Nucleus accumbens (tissue), 56 donors: ENCODE measurements at regions not wholly inside any gene's neighbourhood (a gene's known extent, or its start where the extent isn't known, plus 50 kb on each side); places are given as distances from the start of the nearest gene placed in this dataset.

Experiments used
- DNase-seq, 56 donors: peaks; one replicate each; lab custom pipeline; 2025; lab: John Stamatoyannopoulos, UW

DNA sequence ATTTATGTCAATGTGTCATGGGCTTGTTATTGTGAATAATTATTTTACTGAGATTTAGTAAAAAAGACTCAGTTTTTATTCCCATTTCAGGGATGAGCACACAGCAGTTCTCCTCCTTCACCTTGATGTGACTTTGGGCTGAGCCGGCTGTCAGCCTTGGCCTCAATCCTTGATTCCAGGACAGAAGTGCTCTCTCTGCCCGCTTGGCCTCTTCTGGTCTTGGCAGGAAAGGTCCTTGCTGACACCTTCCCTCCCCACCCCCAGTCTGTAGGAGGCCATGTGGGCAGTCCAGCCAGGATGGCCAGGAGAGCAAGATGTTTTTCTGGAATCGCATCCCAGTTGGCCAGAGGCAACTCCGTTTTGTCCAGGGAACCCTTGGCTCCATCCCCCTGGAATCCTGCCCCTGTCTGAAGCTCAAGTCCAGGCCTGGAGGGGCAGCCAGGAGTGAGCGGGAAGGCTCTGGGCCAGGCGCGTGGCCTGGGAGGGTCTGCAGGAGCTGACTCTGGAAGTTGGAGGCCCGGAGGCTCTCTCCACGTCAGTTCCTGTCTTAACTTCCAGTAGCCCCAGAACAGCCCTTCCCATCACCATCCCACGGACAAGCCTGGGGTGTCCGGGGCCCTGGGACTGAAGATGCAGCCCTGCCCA lies 100.9 kb downstream of the PDGFA start:
- DNase-seq, result peak in 33 of 56 donors; percentile 10 to 74 (median 44)

DNA sequence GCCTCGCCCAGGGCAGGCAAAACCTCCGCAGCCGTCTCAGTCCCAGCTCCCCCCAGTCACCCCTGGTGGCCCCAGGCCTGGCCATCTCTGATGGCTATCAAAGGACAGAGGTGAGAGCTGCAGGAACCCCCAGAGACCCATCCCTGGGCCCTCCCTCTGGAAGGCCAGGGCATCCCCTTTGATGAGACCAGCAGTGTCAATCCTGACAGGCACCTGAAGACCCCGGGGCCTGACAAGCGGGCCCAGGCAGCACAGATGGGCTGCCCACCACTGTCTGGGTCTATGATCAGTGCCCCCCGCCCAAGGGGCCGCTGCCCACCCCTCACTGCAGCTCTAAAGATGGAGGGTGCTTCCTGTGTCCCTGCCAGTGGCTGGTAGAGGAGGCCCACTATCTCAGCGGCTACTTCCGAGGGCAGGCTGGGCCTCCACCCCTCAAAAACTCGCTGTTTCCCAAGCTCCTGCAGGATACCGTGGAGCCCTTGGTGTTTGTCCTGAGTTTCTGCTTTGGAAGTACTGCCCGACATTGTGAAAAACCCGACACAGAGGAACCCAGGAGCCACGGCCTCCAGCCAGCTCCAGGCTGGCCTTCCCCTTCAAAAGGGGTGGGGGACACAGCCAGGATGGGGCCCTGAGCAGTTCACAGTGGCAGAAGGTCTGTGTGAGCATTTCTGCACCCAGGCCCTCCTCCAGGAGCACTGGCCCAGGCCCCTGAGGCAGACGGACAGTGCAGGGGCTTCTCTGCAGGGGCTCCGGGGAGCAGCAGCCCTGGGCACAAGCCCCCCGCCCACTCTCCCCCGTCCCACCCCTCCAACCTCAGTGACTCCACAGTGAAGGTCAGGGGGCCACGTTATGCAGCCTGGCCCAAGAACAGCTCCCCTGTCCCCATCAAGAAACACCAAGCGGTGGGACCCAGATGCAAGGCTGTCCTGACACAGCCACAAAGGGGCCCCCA lies 99.2 kb downstream of the PDGFA start:
- DNase-seq, result no peak

DNA sequence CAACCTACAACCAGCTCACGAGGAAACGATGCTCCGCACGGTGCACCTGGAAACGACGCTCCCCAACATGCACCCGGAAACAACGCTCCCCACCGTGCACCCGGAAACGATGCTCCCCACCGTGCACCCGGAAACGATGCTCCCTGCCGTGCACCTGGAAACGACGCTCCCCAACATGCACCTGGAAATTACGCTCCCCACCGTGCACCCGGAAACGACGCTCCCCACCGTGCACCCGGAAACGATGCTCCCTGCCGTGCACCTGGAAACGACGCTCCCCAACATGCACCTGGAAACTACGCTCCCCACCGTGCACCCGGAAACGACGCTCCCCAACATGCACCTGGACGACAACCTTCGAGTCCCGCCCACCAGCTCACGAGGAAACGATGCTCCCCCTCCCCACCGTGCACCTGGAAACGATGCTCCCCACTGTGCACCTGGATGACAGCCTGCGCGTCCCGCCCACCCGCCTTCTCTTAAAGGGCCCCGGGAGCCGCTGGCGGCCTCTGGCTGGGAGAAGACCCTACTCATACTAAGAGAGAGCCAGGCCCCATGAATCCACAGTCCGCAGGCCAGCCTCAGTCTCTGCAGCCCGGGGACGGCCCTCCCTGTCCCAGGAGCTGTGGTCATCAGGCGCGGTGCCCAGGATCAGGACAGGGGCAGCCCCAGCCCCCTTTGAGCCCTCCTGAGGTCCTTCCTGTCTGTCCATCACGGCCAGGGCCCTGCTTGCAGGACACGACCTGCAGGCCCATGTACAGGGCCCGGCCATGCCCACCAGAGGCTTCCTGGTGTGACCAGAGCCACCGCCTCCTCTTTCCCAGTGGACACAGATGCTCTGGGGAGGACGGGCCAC lies 98.3 kb downstream of the PDGFA start:
- DNase-seq, result peak in 1 of 56 donors; percentile 34

DNA sequence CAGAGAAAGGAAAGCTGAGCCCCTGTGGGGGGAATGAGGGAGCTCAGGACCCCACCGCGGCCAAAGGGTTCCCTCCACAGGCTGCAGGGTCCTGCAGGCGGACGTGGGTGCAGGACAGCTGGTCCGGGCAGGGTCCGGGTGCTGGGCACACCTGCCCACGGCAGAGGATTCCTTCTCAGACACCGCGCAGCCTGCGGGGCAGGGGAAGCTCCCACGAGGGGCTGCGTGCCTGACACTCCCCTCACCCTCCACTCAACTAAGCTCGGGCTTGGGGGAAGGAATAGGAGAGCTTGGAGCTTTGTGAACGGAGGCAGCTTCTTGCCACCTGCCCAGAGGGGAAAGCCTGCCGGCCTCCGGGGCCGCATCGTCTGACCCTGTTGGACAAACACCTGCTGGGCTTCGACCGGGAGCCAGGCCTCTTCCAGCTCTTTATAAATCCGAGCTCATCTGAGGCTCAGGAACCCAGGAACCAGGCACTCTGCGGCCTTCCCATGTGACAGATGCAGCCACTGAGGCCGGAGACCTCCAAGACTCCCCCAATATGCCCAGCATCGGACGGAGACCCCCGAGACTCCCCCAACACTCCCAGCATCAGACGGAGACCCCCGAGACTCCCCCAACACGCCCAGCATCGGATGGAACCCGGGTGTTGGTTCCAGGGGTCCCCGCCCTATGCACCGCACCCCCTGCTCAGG lies 97.3 kb downstream of the PDGFA start:
- no peak for DNase-seq

DNA sequence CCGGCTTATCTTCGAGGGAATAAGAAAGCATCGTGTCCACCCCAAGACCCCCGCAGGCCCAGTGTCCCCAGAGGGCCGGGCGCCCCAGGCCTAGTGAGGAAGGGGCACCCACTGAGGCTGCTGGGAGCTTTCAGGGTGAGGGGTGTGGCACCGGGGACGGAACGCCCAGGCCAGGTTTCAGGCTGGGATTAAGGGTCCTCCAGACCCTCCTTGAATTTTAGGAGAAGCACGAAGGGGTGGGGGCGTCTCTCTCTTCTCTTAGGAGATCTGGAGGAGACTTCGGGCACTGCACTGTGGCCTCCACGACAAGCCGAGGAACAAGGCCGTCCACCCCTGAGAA lies 96.8 kb downstream of the PDGFA start:
- DNase-seq, result no peak

DNA sequence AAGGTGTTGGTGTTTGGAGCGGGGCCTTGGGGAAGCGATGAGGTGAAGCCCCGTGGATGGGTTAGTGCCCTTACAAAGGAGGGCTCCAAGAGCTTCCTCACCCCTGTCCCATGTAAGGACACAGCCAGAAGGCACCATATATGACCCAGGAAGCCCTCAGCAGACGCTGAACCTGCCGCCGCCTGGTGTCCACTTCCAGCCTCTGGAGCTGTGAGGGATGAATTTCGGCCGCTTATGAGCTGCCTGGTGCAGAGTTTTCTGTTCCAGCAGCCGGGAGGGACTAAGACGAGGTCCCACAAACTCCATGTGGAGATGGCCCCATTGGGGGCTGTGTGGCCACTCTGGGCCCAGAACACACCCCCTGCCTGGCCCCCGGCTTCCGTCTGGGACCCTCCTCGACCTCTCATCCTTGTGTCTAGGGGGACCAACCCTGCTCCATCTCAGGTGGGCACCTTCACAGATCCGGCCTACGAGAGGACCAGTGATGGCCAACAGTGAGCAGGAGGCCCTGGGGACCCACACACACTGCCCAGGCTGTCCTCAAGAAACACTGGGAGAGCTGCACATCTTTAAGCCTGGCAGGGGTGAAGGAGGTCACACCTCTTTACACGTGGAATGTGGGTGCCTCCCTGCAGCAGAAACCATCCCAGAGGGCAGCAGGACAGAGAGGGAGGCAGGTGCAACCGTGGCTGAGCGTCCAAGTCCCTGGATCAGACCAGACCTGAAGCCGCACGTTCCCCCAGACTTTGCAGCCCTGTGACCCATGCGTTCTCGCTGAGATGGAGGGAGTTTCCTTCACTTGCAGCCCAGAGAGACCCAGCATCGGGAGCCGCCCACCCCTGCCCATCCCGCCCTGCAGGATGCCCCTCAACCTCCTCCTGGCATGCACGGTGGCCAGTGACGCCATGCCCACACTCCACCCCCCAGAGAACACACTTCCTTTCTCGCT lies 96.1 kb downstream of the PDGFA start:
- no peak for DNase-seq

DNA sequence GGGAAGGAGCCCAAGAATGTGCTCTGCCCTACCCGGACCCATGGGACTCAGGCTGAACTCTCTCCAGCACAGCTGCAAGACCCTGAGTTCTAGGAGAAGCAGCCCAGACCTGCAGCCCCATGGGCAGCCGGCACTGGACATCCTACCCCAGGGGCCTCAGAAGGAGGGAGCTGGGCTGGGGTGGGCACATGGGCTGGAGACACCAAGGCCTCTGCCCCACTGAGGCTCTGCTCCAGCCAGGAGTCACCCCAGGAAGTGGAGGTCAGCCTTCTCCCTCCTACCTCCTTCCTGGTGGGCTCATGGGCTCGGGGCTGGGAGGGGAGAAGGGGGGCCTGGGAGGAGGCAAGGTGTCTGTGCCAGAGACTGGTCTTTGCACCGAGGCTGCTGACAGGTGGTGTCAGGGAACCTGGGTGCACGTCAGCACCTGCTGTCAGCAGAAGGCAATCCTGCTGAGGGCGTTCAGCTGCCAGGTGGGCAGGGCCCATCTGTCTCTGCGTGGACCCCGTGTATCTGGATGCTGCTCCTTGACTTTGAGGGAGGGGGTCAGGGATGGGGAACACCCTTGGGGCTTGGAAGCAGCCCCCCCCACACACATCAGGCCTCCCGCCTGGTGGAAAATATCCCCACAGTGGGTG lies 95.2 kb downstream of the PDGFA start:
- no peak for DNase-seq

DNA sequence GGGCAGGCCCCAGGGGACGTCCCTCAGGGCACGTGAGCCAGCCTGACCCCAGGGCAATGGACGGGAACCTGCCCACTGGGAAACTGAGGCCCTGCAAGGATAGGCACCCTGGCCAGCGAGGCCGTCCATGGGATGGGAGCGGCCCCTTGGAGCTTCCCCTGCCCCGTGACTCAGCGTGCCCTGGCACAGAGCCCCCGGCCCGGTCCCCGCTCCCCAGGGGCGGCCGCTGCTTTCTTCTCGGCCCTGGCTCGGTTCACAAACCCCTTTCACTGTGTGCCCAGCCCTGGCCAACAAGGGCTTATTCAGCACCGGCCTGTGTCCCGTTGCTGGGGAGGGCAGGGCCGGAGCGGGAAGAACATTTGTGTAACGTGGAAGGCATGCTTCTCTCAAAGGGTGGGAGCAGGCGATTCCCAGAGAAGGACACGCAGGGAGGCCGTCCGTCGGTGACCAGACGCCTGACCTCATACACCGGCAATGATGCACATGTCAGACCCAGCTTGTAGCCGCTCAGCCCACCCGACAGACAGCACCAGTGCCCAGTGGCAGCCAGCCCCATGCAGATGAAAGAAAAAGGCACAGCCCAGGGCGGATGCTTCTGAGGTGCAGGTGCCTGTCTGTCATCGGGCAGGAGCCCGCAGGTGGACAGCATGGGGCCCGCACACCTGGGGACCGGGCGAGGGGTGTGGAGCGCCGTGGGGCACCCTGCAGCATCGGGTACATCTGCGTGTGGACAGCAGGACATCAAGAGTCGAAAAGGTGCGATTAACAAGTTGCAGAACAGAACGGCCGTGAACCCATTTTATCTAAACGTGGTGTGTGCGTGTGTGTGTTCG lies 94.5 kb downstream of the PDGFA start:
- peak in 50 of 56 donors; percentile 12 to 87 (median 56) for DNase-seq

DNA sequence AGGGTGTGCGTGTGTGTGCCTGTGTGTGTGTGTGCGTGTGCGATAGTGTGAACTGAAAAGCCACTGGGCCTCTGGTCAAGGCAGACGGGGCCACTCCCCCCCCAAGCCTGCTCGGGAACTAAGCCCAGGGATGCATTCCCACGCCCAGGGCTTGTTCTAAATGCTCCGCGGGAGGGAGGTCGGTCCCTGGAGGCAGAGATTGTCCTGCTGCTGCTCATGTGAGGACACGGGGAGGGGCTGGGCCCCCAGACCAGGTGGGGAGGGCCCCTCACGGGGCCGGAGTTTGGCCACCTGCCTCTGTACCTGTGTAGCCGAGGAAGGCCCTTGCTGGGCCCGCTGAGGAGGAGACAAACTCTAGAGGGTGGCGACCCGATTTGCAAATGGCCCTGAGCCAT lies 93.9 kb downstream of the PDGFA start:
- peak in 9 of 56 donors; percentile 10 to 36 (median 16) for DNase-seq

DNA sequence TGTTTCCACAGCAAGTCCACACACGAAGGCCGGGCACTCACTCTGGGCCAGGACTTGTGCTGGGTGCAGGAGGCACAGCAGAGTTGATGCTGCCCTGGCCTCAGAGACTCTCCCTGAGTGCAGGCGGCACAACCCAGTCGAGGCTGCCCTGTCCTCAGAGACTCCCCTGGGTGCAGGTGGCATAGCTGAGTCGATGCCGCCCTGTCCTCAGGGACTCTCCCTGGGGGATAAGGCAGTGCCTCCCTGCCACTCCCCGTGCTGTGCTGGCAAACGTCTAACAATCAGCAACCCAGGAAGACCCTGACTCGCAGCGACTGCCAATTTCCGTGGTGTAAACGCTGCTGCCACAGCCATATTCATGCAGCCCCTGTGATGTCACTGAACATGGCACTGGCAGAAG lies 93.1 kb downstream of the PDGFA start:
- no peak for DNase-seq

DNA sequence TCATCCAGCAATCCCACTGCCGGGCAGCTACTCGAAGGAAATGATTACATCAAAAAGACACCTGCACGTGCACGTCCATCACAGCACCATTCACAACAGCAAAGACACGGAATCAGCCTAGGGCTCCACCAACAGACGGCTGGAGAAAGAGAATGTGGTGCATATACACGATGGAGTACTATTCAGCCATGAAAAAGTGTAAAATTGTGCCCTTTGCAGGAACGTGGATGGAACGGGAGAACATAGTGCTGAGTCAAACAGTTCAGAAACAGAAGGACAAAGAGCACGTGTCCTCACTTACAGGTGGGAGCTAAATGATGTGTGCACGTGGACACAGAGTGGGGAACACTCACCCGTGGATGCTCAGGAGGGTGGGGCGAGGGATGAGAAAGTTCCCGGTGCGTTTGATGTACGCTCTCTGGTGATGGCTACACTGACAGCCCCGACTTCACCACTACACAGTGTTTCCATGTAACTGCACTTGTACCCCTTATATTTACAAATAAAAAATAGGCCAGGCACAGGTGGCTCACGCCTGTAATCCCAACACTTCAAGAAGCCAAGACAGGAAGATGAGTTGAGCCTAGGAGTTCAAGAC lies 92.0 kb downstream of the PDGFA start:
- DNase-seq, result no peak

DNA sequence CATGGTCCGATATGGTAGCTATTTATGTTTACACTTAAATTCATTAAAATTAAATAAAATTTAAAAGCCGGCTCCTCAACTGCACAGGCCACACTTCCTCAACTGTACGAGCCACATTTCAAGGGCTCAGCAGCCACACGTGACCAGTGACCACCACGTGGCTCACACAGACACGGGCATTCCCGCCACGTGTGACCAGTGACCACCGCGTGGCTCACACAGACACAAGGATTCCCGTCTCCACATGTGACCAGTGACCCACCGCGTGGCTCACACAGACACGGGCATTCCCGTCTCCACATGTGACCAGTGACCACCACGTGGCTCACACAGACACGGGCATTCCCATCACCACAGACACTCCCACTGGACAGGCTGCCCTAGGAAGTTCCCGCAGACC lies 91.3 kb downstream of the PDGFA start:
- DNase-seq, result no peak

DNA sequence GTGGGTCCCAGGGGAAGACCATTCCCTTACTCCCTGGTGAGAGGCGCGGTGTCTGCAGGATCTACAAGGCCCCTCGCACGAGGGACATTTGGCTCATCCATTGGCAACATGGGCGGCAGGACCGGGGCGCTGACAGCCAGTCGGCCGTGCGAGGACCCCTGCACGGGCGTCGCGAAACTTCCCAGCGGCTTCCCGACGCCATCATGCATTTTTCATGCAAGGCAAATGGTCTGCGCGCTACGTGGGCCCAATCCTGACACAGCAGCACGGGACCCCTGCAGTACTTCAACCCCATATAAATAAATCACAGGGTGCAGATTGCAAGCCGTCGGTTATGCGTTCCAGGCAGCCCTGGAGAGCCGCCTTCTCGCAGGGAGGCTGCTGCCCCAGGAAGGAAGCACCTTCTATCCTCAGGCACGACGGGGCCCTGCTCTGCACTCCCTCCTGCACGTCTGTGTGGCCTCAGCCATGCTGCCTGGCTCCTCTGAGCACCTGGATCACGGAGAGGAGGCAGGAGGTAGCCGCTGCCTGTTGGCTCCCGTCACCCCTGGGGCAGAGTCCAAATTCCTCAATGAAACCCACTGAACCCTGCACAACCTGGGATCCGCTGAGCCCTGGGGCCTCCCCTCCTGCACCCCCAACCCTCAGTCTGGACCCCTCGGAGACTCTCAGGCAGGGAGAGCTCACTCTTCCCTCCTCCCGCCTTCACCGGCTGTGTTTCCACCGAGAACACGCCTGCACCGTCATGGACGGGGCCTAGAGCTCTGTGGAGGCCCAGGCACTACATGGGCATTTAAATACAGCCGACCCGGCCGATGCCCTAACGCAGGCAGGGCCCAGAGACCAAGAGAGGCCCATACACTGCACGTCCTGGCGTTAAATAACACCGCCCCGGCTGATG lies 90.5 kb downstream of the PDGFA start:
- no peak for DNase-seq

DNA sequence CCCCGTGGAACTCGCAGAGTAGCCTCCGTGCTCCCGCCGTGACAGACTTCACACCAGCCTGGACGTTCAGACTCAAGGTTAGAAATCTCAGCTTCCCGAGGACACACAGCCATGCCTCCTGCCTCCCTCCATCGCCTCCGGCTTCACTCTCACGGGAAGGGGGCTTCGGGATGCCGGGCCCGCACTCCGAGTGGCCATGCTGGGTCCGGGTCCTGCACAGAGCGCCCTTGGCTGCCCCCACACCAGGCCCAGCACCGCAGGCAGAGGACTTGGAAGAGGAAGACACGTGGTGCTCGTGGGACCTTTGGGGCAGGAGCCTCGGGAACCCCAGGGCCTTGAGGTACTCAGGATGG lies 89.8 kb downstream of the PDGFA start:
- DNase-seq, result no peak

DNA sequence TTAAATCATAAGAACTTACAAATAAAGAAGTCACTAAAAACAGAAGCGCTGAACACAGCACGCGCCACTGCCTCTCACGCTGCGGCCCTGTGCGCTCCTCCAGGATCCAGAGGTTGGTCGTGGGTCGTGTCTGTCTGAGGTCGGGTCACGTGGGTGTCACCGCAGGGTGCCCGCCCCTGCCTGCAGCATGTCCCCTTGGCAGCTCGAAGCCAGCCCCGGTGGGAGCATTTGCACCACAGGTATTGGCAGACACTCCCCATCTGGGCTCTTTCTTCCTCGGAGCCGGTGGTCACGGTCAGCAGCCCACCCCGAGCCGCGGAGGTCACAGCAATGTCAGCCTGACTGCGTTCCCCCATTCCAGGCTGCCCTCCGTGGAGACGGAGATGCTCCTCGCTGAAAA lies 88.6 kb downstream of the PDGFA start:
- no peak for DNase-seq

DNA sequence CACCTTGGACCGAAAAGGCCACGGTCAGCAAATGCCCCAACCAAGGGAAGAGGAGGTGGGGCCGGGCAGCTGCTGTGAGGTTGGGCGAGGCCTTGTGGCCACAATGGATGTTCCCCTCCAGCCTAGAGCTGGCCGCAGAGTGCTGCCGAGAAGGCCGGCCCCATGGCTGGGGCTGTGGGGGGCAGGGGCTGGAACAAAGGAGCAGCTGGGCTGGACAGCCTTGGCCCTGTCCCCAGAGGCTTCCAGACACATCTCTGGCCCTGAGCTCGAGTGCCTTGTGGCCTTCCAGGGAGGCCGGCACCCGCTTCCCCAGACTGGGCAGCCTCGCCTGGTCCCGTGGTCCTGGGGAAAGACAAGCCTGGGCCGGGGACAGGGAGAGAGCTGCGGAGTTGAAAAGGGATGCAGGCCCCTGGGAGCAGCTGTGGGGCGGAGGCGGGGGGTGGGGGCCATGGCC lies 88.0 kb downstream of the PDGFA start:
- peak in 52 of 56 donors; percentile 17 to 87 (median 58) for DNase-seq
